ENCODE measurements at regions not wholly inside any gene's neighbourhood (a gene's known extent, or its start where the extent isn't known, plus 50 kb on each side); places are given as distances from the start of the nearest gene placed in this dataset.

DNA sequence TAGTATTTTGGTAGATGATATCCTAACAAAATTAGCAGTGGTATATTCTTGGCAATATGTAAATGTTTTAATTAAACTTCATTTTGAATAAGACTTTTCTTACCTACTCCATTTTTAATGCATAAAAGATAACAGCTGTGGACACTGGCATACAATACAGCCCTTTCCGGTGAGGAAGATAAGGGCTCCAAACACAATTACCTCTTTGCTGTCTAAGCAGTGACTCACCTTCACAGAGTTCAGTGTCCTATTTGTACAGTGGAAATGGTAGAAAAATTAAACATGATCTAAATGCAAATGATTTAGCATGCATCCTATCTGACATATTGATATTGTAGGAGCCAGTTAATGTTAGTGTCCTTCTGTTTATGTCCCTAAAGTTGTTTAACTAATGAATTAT, 969.4 kb downstream of the PLOD2 start:
- no peaks in the 10 kb centered on the region for H3K4me1 ChIP-seq
- TF ChIP-seq POLR2A (IDR thresholded peaks at IDR 0.05) (no peak), POLR2AphosphoS5 (IDR thresholded peaks at IDR 0.05) (no peak)
- TF ChIP-seq, protein P1, sequence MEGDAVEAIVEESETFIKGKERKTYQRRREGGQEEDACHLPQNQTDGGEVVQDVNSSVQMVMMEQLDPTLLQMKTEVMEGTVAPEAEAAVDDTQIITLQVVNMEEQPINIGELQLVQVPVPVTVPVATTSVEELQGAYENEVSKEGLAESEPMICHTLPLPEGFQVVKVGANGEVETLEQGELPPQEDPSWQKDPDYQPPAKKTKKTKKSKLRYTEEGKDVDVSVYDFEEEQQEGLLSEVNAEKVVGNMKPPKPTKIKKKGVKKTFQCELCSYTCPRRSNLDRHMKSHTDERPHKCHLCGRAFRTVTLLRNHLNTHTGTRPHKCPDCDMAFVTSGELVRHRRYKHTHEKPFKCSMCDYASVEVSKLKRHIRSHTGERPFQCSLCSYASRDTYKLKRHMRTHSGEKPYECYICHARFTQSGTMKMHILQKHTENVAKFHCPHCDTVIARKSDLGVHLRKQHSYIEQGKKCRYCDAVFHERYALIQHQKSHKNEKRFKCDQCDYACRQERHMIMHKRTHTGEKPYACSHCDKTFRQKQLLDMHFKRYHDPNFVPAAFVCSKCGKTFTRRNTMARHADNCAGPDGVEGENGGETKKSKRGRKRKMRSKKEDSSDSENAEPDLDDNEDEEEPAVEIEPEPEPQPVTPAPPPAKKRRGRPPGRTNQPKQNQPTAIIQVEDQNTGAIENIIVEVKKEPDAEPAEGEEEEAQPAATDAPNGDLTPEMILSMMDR (IDR thresholded peaks at IDR 0.05), result no peak
- H3K27ac ChIP-seq, result no peak overlapping the region
- no peak for DNase-seq (ENCODE audit: low spot score in 2 of 2)
- intact Hi-C loops (cut with DNase I; ENCODE audit: low total_unique reads), result no loop called here
- H3K36me3 ChIP-seq, result no peaks in the 10 kb centered on the region
- peaks cover 0 to 4% of the 10 kb centered on the region in 2 donors for H3K9me3 ChIP-seq
- no peak overlapping the region for H3K4me3 ChIP-seq
- no peaks in the 10 kb centered on the region for H3K27me3 ChIP-seq

DNA sequence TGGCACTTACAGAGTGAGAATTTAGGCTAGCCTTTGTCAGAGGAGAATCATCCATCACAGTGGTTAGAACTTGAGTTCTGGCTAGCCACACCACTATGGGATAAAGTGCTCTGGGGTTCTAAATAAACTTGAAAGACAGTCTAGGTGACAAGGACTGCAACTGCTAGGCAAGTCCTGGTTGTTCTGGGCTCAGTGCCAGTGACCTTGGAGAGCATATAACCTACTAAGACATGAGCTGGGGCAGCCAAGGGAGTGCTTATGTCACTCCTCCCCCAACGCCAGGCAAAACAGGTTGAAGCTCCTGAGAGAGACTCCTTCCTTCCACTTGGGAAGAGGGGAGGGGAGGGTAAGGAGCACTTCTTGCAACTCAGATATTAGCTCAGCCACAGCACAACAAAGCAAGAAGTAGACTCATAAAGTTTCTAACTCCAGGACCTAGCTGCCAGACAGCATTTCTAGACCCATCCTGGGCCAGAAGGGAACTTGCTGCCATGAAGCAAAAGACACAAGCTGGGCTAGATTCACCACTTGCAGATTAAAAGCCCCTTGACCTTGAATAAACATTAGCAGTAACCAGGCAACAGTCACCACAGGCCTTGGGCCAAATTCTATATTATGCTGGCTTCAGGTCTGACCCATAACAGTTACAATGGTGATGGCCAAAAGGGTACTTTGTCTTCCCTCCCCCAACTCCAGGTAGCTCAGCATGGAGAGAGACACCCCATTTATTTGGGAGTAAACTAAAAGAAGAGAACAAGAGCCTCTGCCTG, 963.7 kb downstream of the PLOD2 start:
- intact Hi-C loops (cut with DNase I; ENCODE audit: low total_unique reads), result no loop called here
- H3K27me3 ChIP-seq, result no peaks in the 10 kb centered on the region
- no peak for DNase-seq (ENCODE audit: low spot score in 2 of 2)
- H3K27ac ChIP-seq, result no peak overlapping the region
- no peaks in the 10 kb centered on the region for H3K36me3 ChIP-seq
- H3K4me1 ChIP-seq, result no peaks in the 10 kb centered on the region
- peaks cover 0 to 13% of the 10 kb centered on the region in 2 donors for H3K9me3 ChIP-seq
- no peak overlapping the region for H3K4me3 ChIP-seq
- TF ChIP-seq, protein P1 (IDR thresholded peaks at IDR 0.05), result no peak
- TF ChIP-seq POLR2AphosphoS5 (IDR thresholded peaks at IDR 0.05) (no peak), POLR2A (IDR thresholded peaks at IDR 0.05) (no peak)

DNA sequence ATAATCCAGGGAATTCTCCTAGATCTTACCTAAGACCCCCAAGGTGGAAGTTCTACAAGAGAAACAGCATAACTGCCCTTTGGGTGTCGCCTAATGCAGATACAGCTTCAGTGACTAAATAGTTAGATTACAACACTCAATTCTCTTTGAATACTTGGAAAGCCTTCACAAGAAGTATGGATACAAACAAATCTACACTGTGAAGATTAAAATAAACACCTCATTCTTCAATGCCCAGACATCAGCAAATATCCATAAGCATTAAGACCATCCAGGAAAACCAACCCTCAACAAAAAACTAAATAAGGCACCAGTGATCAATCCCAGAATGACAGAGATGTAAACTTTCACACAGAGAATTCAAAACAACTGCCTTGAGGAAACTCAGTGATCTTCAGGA, 963.2 kb downstream of the PLOD2 start:
- intact Hi-C loops (cut with DNase I; ENCODE audit: low total_unique reads), result no loop called here
- peaks cover 0 to 10% of the 10 kb centered on the region in 2 donors for H3K9me3 ChIP-seq
- no peak overlapping the region for H3K4me3 ChIP-seq
- TF ChIP-seq POLR2A (IDR thresholded peaks at IDR 0.05), result no peak
- TF ChIP-seq POLR2AphosphoS5 (IDR thresholded peaks at IDR 0.05), result no peak
- TF ChIP-seq, protein P1 (IDR thresholded peaks at IDR 0.05), result no peak
- no peaks in the 10 kb centered on the region for H3K27me3 ChIP-seq
- H3K27ac ChIP-seq, result no peak overlapping the region
- H3K36me3 ChIP-seq, result no peaks in the 10 kb centered on the region
- no peak for DNase-seq (ENCODE audit: low spot score in 2 of 2)
- no peaks in the 10 kb centered on the region for H3K4me1 ChIP-seq

DNA sequence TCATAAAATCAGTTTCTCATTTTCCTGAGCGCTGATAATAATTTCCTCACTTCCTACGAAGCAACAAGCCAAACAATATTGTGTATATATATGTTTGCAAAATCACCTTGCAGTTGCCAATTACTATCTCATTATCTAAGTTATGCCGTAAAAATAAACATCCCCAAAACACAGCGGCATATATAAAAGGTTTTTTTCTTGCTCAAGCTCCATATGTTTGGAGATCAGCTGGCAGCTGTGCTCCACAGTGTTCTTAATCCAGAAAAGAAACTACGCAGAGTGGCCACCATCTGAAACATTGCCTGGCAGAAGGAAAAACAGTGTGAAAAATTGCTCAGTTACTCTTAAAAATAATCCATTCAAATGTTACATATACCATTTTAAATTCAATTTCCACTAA, 951.4 kb downstream of the PLOD2 start:
- H3K27ac ChIP-seq, result no peak overlapping the region
- TF ChIP-seq POLR2AphosphoS5 (IDR thresholded peaks at IDR 0.05), result no peak
- no peak for TF ChIP-seq POLR2A (IDR thresholded peaks at IDR 0.05)
- TF ChIP-seq, protein P1 (IDR thresholded peaks at IDR 0.05), result no peak
- no peaks in the 10 kb centered on the region for H3K36me3 ChIP-seq
- H3K9me3 ChIP-seq, result no peaks in the 10 kb centered on the region
- intact Hi-C loops (cut with DNase I; ENCODE audit: low total_unique reads), result no loop called here
- no peak overlapping the region for H3K4me3 ChIP-seq
- no peak for DNase-seq (ENCODE audit: low spot score in 2 of 2)
- H3K4me1 ChIP-seq, result no peaks in the 10 kb centered on the region
- no peaks in the 10 kb centered on the region for H3K27me3 ChIP-seq

DNA sequence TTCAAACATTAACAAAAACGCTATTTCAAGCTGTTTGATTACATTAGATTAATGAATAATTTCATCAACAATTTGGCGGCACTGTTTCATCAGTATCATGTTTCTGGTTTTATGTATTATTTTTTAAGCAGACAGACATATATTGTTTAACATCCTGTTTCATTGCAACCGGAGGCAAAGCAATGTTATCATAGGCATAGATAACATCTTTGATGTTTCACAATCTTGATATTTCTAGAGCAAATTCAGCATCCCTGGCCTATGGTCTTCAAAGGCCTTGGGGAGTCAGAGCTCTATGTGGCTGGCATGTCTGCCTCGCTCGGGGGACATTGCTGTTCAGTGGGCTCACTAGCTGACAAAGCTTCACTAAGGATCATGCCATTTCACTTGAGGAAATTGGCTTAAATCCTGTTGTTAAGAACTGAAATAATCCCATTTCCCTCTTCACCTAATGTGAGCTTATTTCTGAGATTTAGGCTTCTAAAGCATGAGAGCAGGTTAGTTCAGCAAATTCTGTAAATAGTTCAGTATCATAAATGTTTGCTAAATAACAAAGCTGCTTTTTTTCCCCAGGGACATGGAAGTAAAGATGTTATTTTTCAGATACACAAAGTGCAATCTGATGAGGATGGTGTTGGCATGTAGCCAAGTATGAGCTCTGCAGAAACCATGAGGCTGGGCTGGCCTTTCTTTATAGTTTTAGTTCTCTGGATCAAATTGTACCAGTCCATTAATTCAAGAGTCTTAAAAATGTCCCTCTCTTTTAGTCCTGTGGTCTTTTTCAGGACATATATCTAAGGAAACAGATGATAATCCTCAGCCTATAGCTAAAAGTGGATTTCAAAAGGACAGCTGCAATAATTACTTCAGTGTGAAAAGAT, 941.4 kb downstream of the PLOD2 start:
- no peak for DNase-seq (ENCODE audit: low spot score in 2 of 2)
- H3K36me3 ChIP-seq, result no peaks in the 10 kb centered on the region

More for the DNA sequence above, 941.4 kb downstream of the PLOD2 start:
- intact Hi-C loops (cut with DNase I; ENCODE audit: low total_unique reads), result no loop called here
- Histone ChIP-seq H3K27me3 (no peaks in the 10 kb centered on the region), H3K27ac (no peak overlapping the region), H3K4me1 (no peaks in the 10 kb centered on the region), H3K9me3 (no peaks in the 10 kb centered on the region), H3K4me3 (no peak overlapping the region)
- no peak for TF ChIP-seq POLR2A (IDR thresholded peaks at IDR 0.05)
- TF ChIP-seq, protein P1 (IDR thresholded peaks at IDR 0.05), result no peak

All from breast epithelium (tissue), 4 donors.